Activated CD4-positive, CD25-positive, alpha-beta regulatory T cell treated with anti-CD3 and anti-CD28 coated beads, Interleukin-2, amount 50 U/mL, for 72 hours (primary cell): ENCODE measurements at regions not wholly inside any gene's neighbourhood (a gene's known extent, or its start where the extent isn't known, plus 50 kb on each side); places are given as distances from the start of the nearest gene placed in this dataset.

Experiments used
- DNase-seq: peaks from one replicate; pipeline ENCODE4 v3.0.0; 2021

- no peak for DNase-seq
These were observed 64.6 kb downstream of the TSPAN17 start for GRCh38 chr5:176711883-176712282.

GRCh38 chr5:176712546-176713304, 65.4 kb downstream of the TSPAN17 start:
- no peak for DNase-seq

- DNase-seq: no peak
These were observed 66.1 kb downstream of the TSPAN17 start for GRCh38 chr5:176713409-176713808.

GRCh38 chr5:176714067-176714466, 66.8 kb downstream of the TSPAN17 start:
- DNase-seq: no peak

GRCh38 chr5:176716320-176716719, 69.0 kb downstream of the TSPAN17 start:
- no peak for DNase-seq

GRCh38 chr5:176719113-176719739, 71.9 kb downstream of the TSPAN17 start:
- no peak for DNase-seq

GRCh38 chr5:176721509-176721908, 74.2 kb downstream of the TSPAN17 start:
- no peak for DNase-seq

- DNase-seq: no peak
These were observed 75.5 kb downstream of the TSPAN17 start for GRCh38 chr5:176722757-176723156.

- DNase-seq: no peak
These were observed 76.2 kb downstream of the TSPAN17 start for GRCh38 chr5:176723440-176723839.

- no peak for DNase-seq
These were observed 77.2 kb downstream of the TSPAN17 start for GRCh38 chr5:176724472-176724871.

GRCh38 chr5:176725521-176726280, 78.4 kb downstream of the TSPAN17 start:
- DNase-seq: no peak

GRCh38 chr5:176726746-176727527, 79.7 kb downstream of the TSPAN17 start:
- DNase-seq: no peak

- DNase-seq: no peak
These were observed 80.2 kb downstream of the TSPAN17 start for GRCh38 chr5:176727528-176727900.

GRCh38 chr5:176727983-176728675, 80.8 kb downstream of the TSPAN17 start:
- no peak for DNase-seq

GRCh38 chr5:176728831-176729251, 81.5 kb upstream of the UNC5A start:
- no peak for DNase-seq

- DNase-seq: no peak
These were observed 79.4 kb upstream of the UNC5A start for GRCh38 chr5:176730815-176731475.

- no peak for DNase-seq
These were observed 78.7 kb upstream of the UNC5A start for GRCh38 chr5:176731506-176732160.

- no peak for DNase-seq
These were observed 78.1 kb upstream of the UNC5A start for GRCh38 chr5:176732306-176732705.

- DNase-seq: no peak
These were observed 77.5 kb upstream of the UNC5A start for GRCh38 chr5:176732736-176733405.

GRCh38 chr5:176733406-176734262, 76.7 kb upstream of the UNC5A start:
- DNase-seq: no peak
